Transverse colon (tissue), 3 donors: ENCODE measurements at regions not wholly inside any gene's neighbourhood (a gene's known extent, or its start where the extent isn't known, plus 50 kb on each side); places are given as distances from the start of the nearest gene placed in this dataset.

ENCODE experiments used
- POLR2A ChIP-seq: fragments of 450-650 bp; IDR thresholded peaks from one replicate; pipeline ENCODE4 v1.6.1; 2016; ENCODE audit warnings: antibody characterized with exemption, mild to moderate bottlenecking, moderate library complexity
- POLR2AphosphoS5 ChIP-seq, 3 donors: sonication (generic); formaldehyde crosslinking; IDR thresholded peaks; one replicate each; pipeline ENCODE4 v1.6.1; 2016; ENCODE audit warnings: antibody characterized with exemption in 3 of 3

- TF ChIP-seq POLR2AphosphoS5 (IDR thresholded peaks at IDR 0.05), result no peak
- no peak for TF ChIP-seq POLR2A
Observed at GRCh38 chr1:157403608-157404007, 148.7 kb downstream of the FCRL5 start.
